ENCODE measurements at regions not wholly inside any gene's neighbourhood (a gene's known extent, or its start where the extent isn't known, plus 50 kb on each side); places are given as distances from the start of the nearest gene placed in this dataset.

GRCh38 chr11:81365496-81365895 lies 1368.2 kb downstream of the FAM181B start:
- TF ChIP-seq SUZ12 (IDR thresholded peaks at IDR 0.05; ENCODE audit: extremely low read depth, insufficient read depth, insufficient read length) (no peak), ZNF274 (IDR thresholded peaks at IDR 0.05; ENCODE audit: low read depth, low read length) (no peak)
